SU-DHL-6 (cell line): ENCODE measurements at regions not wholly inside any gene's neighbourhood (a gene's known extent, or its start where the extent isn't known, plus 50 kb on each side); places are given as distances from the start of the nearest gene placed in this dataset.

Source experiments
- H2AFZ ChIP-seq: fragments of 200-600 bp; sonication (generic); 2 replicates; pipeline ENCODE4 v1.6.1; 2014; ENCODE audit warnings: low read depth, mild to moderate bottlenecking, moderate library complexity, mixed read lengths, antibody characterized with exemption, low read length; ENCODE audit not compliant: severe bottlenecking
- H3F3A ChIP-seq: fragments of 200-600 bp; shearing (Covaris generic); 2 replicates; pipeline ENCODE4 v1.6.0; 2016; ENCODE audit warnings: antibody characterized with exemption, mild to moderate bottlenecking; ENCODE audit not compliant: insufficient read depth
- H3K27ac ChIP-seq: fragments of 200-600 bp; sonication (generic); 2 replicates; pipeline ENCODE4 v1.5.1; 2016; ENCODE audit warnings: low read depth, mild to moderate bottlenecking, low read length, moderate library complexity, mixed read lengths
- H3K27me3 ChIP-seq: fragments of 200-600 bp; sonication (generic), shearing (Covaris generic); 2 replicates; pipeline ENCODE4 v1.6.0; 2014; ENCODE audit warnings: mild to moderate bottlenecking, low read length
- H3K36me3 ChIP-seq: fragments of 200-600 bp; sonication (generic); 2 replicates; pipeline ENCODE4 v1.6.1; 2014; ENCODE audit warnings: mild to moderate bottlenecking, low read length, mixed read lengths
- H3K4me2 ChIP-seq: fragments of 300-600, 200-600 bp; shearing (Covaris generic), sonication (generic); 2 replicates; pipeline ENCODE4 v1.6.0; 2014; ENCODE audit warnings: low read length, low read depth, mild to moderate bottlenecking; ENCODE audit not compliant: poor library complexity, severe bottlenecking
- H3K4me3 ChIP-seq: fragments of 200-600 bp; sonication (generic); 2 replicates; pipeline ENCODE4 v1.5.1; 2014; ENCODE audit warnings: antibody characterized with exemption, low read length, mild to moderate bottlenecking, mixed read lengths; ENCODE audit not compliant: insufficient read depth, poor library complexity, severe bottlenecking
- H3K79me2 ChIP-seq: fragments of 200-600 bp; sonication (generic); 2 replicates; pipeline ENCODE4 v1.6.1; 2014; ENCODE audit warnings: mild to moderate bottlenecking, low read length, moderate library complexity; ENCODE audit not compliant: insufficient read depth
- H3K9ac ChIP-seq: fragments of 200-600 bp; sonication (generic); 2 replicates; pipeline ENCODE4 v1.7.0; 2014; ENCODE audit warnings: mild to moderate bottlenecking, low read length
- H3K9me2 ChIP-seq: fragments of 200-600 bp; sonication (generic); replicated peaks from 2 replicates; pipeline ENCODE4 v1.6.1; 2014; ENCODE audit warnings: low read length; ENCODE audit not compliant: insufficient read depth
- H3K9me3 ChIP-seq: fragments of 200-600 bp; sonication (generic); 2 replicates; pipeline ENCODE4 v1.6.1; 2014; ENCODE audit warnings: low read length, mixed read lengths; ENCODE audit not compliant: insufficient read depth
- H4K20me1 ChIP-seq: fragments of 200-600 bp; sonication (generic); 2 replicates; pipeline ENCODE4 v1.6.1; 2014; ENCODE audit warnings: low read depth, mild to moderate bottlenecking, antibody characterized with exemption, low read length, moderate library complexity, mixed read lengths
- EZH2phosphoT487 ChIP-seq: fragments of 200-600 bp; sonication (generic), shearing (Covaris generic); conservative IDR thresholded peaks from 2 replicates; pipeline ENCODE4 v1.6.1; 2018; ENCODE audit warnings: mild to moderate bottlenecking, antibody characterized with exemption, low read length, moderate library complexity, mixed read lengths
- TF ChIP-seq, protein P1 (sequence below): fragments of 200-600 bp; sonication (generic); IDR thresholded peaks from one replicate; pipeline ENCODE4 v1.5.1; 2017; ENCODE audit warnings: antibody characterized with exemption, mild to moderate bottlenecking, low read length, moderate library complexity; ENCODE audit not compliant: insufficient read depth, poor library complexity, severe bottlenecking

DNA sequence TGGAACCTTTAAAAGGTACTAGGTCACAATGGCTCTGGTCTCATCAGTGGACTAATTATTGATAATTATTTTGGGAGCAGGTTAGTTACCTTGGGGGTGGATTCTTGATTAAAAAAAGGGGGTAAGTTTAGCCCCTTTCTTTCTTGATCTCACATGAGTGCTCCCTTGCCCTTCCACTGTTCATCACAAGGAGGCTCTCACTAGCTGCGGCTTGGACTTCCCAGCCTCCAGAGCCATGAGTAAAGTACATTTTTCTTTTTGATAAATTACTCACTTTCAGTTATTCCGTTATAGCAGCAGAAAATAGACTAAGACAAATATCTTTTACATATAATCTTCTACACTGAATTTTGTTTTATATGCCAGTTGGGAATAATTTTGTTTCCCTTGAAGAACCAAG is 254.8 kb upstream of the DEPDC1 start:
- H4K20me1 ChIP-seq = no peaks in the 10 kb centered on the region
- TF ChIP-seq EZH2phosphoT487 = no peak
- TF ChIP-seq, protein P1, sequence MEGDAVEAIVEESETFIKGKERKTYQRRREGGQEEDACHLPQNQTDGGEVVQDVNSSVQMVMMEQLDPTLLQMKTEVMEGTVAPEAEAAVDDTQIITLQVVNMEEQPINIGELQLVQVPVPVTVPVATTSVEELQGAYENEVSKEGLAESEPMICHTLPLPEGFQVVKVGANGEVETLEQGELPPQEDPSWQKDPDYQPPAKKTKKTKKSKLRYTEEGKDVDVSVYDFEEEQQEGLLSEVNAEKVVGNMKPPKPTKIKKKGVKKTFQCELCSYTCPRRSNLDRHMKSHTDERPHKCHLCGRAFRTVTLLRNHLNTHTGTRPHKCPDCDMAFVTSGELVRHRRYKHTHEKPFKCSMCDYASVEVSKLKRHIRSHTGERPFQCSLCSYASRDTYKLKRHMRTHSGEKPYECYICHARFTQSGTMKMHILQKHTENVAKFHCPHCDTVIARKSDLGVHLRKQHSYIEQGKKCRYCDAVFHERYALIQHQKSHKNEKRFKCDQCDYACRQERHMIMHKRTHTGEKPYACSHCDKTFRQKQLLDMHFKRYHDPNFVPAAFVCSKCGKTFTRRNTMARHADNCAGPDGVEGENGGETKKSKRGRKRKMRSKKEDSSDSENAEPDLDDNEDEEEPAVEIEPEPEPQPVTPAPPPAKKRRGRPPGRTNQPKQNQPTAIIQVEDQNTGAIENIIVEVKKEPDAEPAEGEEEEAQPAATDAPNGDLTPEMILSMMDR = no peak
- no peak overlapping the region for H3K4me2 ChIP-seq
- no peak overlapping the region for H3K4me3 ChIP-seq
- no peaks in the 10 kb centered on the region for H3K36me3 ChIP-seq
- no peaks in the 10 kb centered on the region for H3K9me3 ChIP-seq
- no peaks in the 10 kb centered on the region for H3K27me3 ChIP-seq
- H3K9ac ChIP-seq = no peak overlapping the region
- no peaks in the 10 kb centered on the region for H3F3A ChIP-seq
- H3K79me2 ChIP-seq = no peaks in the 10 kb centered on the region
- H3K9me2 ChIP-seq = no peaks in the 10 kb centered on the region
- no peak overlapping the region for H2AFZ ChIP-seq
- H3K27ac ChIP-seq = no peak overlapping the region

DNA sequence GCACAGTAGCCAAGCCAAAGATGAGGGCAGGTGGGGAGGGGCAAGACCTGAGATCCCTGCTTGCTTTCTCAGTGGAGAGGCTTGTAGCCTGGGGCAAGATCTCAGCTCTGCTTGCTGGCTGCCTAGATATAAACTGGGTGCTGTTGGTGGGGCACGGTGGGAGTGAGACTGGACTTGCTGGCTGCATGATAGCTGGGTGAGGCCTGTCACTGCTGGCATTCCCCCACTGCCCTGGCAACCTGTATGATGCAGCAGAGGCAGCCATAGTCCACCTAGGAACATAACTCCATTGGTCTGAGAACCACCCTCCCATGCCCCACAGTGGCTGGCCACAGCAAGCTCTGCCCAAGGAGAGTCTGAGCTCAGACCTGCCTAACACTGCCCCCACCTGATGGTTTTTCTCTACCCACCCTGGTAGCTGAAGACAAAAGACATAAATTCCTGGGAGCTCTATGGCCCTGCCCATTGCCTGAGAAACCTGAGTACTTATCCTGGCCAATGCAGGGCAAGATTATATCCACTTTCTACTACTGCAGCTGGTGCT is 261.9 kb upstream of the DEPDC1 start:
- H3K4me2 ChIP-seq = no peak overlapping the region
- no peak overlapping the region for H3K9ac ChIP-seq
- H3F3A ChIP-seq = no peaks in the 10 kb centered on the region
- TF ChIP-seq EZH2phosphoT487 = no peak
- TF ChIP-seq, protein P1 = no peak
- H4K20me1 ChIP-seq = no peaks in the 10 kb centered on the region
- H3K36me3 ChIP-seq = no peaks in the 10 kb centered on the region
- H2AFZ ChIP-seq = no peak overlapping the region
- no peak overlapping the region for H3K27ac ChIP-seq
- no peaks in the 10 kb centered on the region for H3K27me3 ChIP-seq
- H3K9me3 ChIP-seq = no peaks in the 10 kb centered on the region
- H3K9me2 ChIP-seq = no peaks in the 10 kb centered on the region
- H3K79me2 ChIP-seq = no peaks in the 10 kb centered on the region
- no peak overlapping the region for H3K4me3 ChIP-seq

DNA sequence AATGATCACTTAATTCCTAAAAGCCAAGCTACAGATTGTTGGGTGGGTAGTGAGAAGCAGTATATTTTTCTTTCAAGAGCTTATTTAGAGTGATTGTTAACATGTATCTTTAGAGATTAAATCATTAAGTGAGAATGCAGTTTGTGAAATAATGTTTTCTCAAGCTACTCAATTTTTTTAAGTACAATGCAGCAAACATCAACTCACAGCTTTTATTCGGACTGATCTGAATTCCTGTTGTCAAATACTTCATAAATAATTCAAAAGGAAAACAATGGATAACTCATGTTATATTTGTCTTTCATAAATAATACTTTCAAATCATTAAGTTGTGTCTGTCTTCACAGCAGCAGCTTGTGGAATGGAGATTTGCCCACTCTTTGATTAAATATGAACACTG is 271.1 kb upstream of the DEPDC1 start:
- no peak for TF ChIP-seq EZH2phosphoT487
- TF ChIP-seq, protein P1 = no peak
- Histone ChIP-seq H3K4me2 (no peak overlapping the region), H3K9me3 (no peaks in the 10 kb centered on the region), H4K20me1 (no peaks in the 10 kb centered on the region), H3K9me2 (no peaks in the 10 kb centered on the region), H3F3A (no peaks in the 10 kb centered on the region), H3K27ac (no peak overlapping the region), H3K4me3 (no peak overlapping the region), H3K36me3 (no peaks in the 10 kb centered on the region), H3K27me3 (no peaks in the 10 kb centered on the region), H2AFZ (no peak overlapping the region), H3K9ac (no peak overlapping the region), H3K79me2 (no peaks in the 10 kb centered on the region)
